Neural cell (in vitro differentiated cells): ENCODE measurements at regions not wholly inside any gene's neighbourhood (a gene's known extent, or its start where the extent isn't known, plus 50 kb on each side); places are given as distances from the start of the nearest gene placed in this dataset.

Source experiments
- EZH2 ChIP-seq: fragments of 200-600, 300-800 bp; shearing (Covaris generic), sonication (generic); IDR thresholded peaks from 2 replicates; pipeline ENCODE4 v1.6.1; 2014; ENCODE audit warnings: antibody characterized with exemption, low read length, borderline replicate concordance, mild to moderate bottlenecking; ENCODE audit not compliant: insufficient read depth, poor library complexity, severe bottlenecking
- POLR2AphosphoS5 ChIP-seq: IDR thresholded peaks from 2 replicates; pipeline ENCODE4 v1.6.1; 2012
- RAD21 ChIP-seq: fragments of 450-650 bp; conservative IDR thresholded peaks from 2 replicates; pipeline ENCODE4 v1.6.1; 2014; ENCODE audit warnings: antibody characterized with exemption, mild to moderate bottlenecking, moderate library complexity
- SMC3 ChIP-seq: fragments of 450-650 bp; conservative IDR thresholded peaks from 2 replicates; pipeline ENCODE4 v1.6.1; 2014; ENCODE audit warnings: antibody characterized with exemption, mild to moderate bottlenecking, moderate library complexity; ENCODE audit not compliant: poor library complexity
- TF ChIP-seq, protein P1 (sequence below): IDR thresholded peaks from 2 replicates; pipeline ENCODE4 v1.6.1; 2012; ENCODE audit warnings: borderline replicate concordance
- TF ChIP-seq, protein P2 (sequence below): fragments of 450-650 bp; IDR thresholded peaks from 2 replicates; pipeline ENCODE4 v1.5.1; 2014; ENCODE audit warnings: antibody characterized with exemption, mild to moderate bottlenecking, moderate library complexity; ENCODE audit not compliant: poor library complexity, severe bottlenecking

DNA sequence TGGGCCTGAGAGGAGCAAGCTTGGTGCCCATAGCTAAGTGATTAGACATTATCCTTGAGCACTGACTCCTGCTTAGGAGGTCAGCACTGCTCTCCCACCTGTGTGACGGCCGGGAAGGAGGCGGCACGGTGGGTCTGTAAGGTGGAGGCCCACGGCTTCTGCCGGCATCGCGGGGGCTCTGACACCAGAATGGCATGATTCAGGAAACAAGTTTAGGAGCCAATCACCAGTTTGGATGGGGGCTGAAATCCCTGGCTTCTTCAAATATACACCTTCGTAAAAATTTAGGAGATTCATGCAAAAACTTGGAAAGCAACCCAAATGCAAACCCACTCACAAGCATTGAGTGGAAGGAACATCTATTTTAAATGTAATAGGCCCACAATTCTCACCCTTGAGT, 307.3 kb upstream of the TSHZ3 start:
- TF ChIP-seq, protein P1, sequence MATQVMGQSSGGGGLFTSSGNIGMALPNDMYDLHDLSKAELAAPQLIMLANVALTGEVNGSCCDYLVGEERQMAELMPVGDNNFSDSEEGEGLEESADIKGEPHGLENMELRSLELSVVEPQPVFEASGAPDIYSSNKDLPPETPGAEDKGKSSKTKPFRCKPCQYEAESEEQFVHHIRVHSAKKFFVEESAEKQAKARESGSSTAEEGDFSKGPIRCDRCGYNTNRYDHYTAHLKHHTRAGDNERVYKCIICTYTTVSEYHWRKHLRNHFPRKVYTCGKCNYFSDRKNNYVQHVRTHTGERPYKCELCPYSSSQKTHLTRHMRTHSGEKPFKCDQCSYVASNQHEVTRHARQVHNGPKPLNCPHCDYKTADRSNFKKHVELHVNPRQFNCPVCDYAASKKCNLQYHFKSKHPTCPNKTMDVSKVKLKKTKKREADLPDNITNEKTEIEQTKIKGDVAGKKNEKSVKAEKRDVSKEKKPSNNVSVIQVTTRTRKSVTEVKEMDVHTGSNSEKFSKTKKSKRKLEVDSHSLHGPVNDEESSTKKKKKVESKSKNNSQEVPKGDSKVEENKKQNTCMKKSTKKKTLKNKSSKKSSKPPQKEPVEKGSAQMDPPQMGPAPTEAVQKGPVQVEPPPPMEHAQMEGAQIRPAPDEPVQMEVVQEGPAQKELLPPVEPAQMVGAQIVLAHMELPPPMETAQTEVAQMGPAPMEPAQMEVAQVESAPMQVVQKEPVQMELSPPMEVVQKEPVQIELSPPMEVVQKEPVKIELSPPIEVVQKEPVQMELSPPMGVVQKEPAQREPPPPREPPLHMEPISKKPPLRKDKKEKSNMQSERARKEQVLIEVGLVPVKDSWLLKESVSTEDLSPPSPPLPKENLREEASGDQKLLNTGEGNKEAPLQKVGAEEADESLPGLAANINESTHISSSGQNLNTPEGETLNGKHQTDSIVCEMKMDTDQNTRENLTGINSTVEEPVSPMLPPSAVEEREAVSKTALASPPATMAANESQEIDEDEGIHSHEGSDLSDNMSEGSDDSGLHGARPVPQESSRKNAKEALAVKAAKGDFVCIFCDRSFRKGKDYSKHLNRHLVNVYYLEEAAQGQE, result no peak
- TF ChIP-seq, protein P2, sequence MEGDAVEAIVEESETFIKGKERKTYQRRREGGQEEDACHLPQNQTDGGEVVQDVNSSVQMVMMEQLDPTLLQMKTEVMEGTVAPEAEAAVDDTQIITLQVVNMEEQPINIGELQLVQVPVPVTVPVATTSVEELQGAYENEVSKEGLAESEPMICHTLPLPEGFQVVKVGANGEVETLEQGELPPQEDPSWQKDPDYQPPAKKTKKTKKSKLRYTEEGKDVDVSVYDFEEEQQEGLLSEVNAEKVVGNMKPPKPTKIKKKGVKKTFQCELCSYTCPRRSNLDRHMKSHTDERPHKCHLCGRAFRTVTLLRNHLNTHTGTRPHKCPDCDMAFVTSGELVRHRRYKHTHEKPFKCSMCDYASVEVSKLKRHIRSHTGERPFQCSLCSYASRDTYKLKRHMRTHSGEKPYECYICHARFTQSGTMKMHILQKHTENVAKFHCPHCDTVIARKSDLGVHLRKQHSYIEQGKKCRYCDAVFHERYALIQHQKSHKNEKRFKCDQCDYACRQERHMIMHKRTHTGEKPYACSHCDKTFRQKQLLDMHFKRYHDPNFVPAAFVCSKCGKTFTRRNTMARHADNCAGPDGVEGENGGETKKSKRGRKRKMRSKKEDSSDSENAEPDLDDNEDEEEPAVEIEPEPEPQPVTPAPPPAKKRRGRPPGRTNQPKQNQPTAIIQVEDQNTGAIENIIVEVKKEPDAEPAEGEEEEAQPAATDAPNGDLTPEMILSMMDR, result no peak
- TF ChIP-seq EZH2 (no peak), RAD21 (no peak), SMC3 (no peak), POLR2AphosphoS5 (no peak)
